Esophagus muscularis mucosa (tissue), 3 donors: ENCODE measurements at regions not wholly inside any gene's neighbourhood (a gene's known extent, or its start where the extent isn't known, plus 50 kb on each side); places are given as distances from the start of the nearest gene placed in this dataset.

Source experiments
- POLR2A ChIP-seq: fragments of 450-650 bp; IDR thresholded peaks from one replicate; pipeline ENCODE4 v1.6.1; 2017; ENCODE audit warnings: antibody characterized with exemption, moderate library complexity, mild to moderate bottlenecking, low read depth
- POLR2AphosphoS5 ChIP-seq, 2 donors: sonication (generic); formaldehyde crosslinking; IDR thresholded peaks; one replicate each; pipeline ENCODE4 v1.6.1; 2017; ENCODE audit warnings: antibody characterized with exemption in 2 of 2
- TF ChIP-seq, protein P1 (sequence below), 3 experiments: fragments of 200-600 bp in 2 of 3; fragments of 450-650 bp in 1 of 3; sonication (generic) in 2 of 3; IDR thresholded peaks; one replicate each; pipeline ENCODE4 v1.5.1; 2017 to 2019; ENCODE audit warnings: antibody characterized with exemption in 3 of 3, mild to moderate bottlenecking in 2 of 3, moderate library complexity in 1 of 3

DNA sequence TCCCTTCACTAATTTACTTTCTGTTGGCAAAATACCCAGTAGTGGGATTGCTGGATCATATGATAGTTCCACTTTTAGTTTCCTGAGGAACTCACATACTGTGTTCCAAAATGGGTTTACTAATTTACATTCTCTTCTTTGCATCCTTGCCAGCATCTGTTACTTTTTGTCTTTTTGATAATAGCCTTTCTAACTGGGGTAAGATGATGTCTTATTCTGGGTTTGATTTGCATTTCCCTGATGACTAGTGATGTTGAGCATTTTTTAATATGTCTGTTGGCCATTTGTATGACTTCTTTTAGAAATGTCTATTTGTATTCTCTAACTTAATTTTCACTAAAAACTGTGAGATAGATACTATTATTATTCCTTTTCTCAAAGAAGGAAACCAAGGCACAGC lies 411.7 kb downstream of the SOCS6 start:
- TF ChIP-seq, protein P1, sequence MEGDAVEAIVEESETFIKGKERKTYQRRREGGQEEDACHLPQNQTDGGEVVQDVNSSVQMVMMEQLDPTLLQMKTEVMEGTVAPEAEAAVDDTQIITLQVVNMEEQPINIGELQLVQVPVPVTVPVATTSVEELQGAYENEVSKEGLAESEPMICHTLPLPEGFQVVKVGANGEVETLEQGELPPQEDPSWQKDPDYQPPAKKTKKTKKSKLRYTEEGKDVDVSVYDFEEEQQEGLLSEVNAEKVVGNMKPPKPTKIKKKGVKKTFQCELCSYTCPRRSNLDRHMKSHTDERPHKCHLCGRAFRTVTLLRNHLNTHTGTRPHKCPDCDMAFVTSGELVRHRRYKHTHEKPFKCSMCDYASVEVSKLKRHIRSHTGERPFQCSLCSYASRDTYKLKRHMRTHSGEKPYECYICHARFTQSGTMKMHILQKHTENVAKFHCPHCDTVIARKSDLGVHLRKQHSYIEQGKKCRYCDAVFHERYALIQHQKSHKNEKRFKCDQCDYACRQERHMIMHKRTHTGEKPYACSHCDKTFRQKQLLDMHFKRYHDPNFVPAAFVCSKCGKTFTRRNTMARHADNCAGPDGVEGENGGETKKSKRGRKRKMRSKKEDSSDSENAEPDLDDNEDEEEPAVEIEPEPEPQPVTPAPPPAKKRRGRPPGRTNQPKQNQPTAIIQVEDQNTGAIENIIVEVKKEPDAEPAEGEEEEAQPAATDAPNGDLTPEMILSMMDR (IDR thresholded peaks at IDR 0.05), result no peak
- no peak for TF ChIP-seq POLR2AphosphoS5 (IDR thresholded peaks at IDR 0.05)
- TF ChIP-seq POLR2A, result no peak
